NCI-H345 treated with DMSO at 0.1 percent for 48 hours (cell line): ENCODE measurements at regions not wholly inside any gene's neighbourhood (a gene's known extent, or its start where the extent isn't known, plus 50 kb on each side); places are given as distances from the start of the nearest gene placed in this dataset.

ENCODE experiments used
- DNase-seq: peaks from one replicate; lab custom pipeline; 2025; ENCODE audit not compliant: unreplicated experiment; lab: John Stamatoyannopoulos, UW

DNA sequence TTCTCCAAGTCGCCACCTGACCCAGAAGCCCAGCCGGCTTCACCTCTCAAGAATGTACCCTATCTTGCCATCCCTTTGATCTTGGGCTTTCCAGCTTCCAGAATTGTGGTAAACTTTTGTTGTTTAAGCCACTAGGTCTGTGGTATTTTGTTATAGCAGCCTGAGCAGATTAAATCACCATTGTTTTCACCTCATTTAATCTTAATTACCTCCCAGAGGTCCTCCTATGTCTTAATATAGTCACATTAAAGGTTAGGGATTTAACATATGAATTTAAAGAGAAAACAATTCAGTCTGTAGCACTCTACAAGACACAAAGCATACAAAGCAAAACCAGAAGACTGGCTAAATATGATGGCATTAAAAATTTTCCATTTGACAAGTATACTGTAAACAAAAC, 123.4 kb upstream of the CADM2 start:
- DNase-seq: no peak

DNA sequence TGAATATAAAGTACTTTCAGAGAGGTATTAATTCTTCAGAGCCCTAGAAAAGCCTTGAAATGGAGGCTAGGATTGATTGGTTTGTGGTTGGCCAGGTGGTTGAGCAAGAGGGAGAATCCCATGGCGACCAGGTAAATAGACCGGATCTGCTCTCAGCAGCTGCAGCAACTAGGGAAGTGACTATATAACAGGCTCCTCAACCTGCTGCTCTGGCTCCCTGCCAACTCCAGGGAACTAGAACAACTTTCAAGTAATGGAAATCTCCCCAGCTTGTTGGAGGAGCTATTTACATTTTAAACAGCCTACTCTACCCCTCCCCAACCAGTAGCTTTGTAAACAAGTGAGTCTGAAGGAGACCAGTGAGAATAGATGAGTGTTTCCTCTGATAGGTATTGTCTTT, 121.8 kb upstream of the CADM2 start:
- DNase-seq: peak; percentile 91

DNA sequence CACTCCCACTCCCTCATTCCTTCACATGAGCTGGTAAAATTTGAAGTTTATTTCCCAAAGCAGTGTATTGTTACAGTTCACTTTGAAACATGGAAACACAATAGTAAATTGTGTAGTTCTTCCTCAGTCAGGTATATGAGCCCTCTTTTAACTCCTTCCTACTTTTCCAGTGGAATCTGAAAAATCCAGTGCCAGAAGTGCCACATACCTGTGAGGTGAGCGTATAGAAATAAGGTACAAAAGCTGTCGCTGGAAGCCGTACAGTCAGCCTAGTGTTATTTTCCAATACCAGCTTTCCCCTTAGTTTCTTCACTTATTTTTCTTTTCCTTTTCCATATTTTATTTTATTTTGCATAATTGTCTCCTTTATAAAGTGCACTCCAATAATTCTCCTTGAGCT, 81.7 kb upstream of the CADM2 start:
- DNase-seq: no peak

DNA sequence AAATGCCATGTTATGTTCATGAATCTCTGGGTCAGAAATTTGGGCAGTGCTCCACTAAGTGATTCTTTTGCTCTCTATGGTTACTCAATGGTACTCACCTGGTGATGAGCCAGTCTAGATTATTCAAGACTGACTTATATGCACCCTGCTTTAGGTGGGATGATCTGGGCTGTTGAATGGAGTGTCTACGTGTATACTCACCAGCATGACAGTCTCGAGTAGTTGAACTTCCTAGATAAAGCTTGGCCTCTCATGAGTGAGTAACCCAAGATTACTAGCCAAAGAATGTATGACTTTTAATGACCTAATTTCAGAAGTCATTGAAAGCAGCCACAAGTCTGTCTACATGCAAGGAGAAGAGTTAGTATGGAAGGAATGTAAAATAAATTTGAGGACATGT, 77.5 kb upstream of the CADM2 start:
- no peak for DNase-seq

DNA sequence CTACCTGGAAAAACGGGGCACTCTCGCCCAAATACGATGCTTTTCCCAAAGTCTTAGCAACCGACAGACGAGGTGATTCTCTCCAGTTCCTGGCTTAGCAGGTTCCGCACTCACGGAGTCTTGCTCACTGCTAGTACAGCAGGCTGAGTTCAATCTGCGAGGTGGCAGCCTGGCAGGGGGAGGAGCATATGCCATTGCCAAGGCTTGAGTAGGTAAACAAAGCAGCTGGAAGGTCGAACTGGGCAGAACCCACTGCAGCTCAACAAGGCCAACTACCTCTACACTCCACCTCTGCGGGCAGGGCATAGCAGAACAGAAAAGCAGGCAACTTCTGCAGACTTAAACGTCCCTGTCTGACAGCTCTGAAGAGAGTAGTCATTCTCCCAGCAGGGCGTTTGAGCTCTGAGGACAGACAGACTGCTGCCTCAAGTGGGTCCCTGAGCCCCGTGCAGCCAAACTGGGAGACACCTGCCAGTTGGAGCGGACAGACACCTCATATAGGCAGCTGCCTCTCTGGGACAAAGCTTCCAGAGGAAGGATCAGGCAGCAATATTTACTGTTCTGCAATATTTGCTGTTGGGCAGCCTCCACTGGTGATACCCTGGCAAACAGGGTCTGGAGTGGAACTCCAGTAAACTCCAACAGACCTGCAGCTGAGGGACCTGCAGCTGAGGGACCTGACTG, 73.4 kb upstream of the CADM2 start:
- peak; percentile 25 for DNase-seq

DNA sequence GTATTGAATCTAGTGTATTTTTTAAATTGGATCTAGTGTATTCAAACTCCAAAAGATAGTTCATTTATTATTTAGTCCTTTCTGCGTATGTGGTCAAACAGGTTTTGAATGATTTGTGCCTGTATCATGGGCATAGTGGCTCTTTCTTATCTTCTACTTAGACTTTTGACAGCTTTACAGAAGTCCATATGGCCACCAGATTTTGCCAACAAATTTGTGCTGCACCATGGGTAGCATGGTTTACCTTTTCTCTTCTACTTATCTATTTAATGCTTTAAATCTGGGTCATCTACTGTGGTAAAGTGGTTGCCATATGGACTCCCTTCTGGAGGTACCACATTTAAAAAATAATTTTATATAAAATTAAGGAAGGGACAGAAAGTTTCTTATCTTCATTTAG, 66.9 kb upstream of the CADM2 start:
- DNase-seq: no peak

DNA sequence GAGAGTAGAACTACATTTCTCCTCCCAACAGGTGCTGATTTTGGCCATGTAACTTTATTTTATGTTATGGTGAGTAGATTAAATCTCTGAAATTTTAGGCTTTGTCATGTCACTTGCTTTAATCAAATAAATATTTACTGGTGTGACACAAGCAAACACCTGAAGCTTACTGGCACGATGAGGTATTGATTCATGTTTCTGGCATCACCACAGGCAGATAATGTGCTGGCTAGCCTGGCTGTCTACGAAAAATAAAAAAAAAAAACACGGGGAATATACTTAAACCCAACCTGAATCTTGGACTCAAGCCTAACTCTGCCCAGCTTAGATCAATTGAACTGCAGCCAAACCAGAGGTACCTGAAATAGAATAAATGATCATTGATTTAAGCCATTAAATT, 65.6 kb upstream of the CADM2 start:
- peak; percentile 19 for DNase-seq

DNA sequence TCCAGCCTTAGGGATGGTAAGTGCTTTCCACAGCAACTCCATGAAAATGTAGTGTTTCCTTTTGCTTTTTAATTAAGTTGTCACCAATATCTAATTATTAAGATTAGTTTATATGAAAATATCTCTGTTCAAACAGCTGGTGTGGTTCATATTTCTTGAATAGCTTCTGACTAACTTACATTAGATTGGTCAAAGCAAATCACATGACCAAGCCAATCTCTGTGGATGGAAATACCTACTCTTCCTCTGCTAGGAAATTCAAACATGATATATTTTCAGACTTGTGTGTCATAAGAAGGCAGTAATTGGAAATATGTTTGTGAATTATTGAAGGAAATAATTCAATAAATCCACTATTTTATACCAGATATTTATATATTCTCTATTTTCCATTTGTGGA, 54.6 kb upstream of the CADM2 start:
- no peak for DNase-seq

DNA sequence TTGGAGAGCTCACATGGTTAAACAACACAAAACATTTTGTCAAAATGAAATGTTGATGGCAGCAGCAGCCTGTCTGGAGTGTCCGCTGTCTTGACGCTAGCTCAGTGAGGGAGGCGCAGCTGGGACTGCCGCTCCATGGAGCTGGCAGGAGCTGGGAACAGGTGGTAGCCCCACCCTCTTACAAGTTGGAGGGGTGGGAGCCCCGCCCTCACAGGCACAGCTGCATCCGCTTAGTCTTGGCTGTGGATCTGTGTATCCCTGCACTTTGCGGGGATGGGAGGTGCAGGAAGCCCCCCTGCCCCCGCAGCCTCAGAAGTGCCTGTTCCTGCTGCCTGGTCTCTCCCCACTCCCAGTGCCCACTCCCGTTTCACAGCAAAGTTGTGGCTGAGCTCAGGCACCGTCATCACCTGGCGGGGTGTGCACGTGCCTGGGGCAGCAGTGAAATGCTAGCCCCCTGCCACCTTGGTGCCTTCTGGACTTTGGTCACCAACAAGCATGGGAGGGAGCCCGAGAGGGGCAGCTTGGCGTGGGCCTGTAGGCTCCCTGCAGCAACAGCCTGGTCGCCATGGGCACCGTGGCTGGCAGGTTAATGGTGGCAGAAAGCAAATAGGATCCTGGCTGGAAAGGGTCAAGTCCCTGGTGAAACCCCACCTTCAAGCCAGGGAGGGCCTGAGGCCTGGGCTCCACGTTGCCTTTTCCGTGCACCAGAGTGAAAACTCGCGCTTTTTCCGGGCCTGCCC, 53.8 kb upstream of the CADM2 start:
- DNase-seq: no peak

DNA sequence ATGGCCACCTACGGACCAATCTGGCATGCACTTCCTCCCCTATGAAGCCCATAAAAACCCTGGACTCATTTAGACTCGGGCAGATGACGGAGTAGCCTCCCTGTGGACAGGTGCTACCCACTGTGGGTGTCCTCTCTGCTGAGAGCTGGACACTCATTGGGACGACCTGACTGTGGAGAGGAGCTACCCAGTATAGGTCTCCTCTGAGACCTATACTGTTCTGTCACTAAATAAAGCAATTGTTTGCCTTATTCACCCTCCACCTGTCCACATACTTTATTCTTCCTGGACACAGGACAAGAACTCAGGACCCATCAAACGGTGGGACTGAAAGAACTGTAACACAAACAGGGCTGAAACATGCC, 53.3 kb upstream of the CADM2 start:
- DNase-seq: no peak

DNA sequence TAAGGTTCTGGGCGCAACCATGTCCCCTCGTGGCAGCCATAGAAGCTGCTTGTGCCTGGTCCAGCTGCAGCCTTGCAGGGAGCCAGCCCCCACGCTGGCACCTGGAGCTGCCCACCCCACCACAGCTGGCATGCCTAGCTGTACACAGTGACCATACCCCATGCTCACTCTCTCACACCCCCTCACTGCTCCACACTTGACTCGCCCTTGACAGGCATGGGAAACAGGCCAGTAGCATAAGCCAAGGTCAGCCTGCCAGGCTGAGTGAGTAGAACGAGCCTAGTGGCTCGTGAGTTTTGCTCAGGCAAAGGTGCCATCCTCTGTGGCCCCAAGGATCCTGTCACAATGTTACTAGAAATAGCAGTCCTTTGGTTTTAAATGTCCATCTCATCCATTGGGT, 52.7 kb upstream of the CADM2 start:
- DNase-seq: no peak
